IPS-18a (cell line): ENCODE measurements at regions not wholly inside any gene's neighbourhood (a gene's known extent, or its start where the extent isn't known, plus 50 kb on each side); places are given as distances from the start of the nearest gene placed in this dataset.

Source experiments
- H3K27ac ChIP-seq: one replicate; pipeline ENCODE4 v1.5.1; 2013; ENCODE audit warnings: low read length
- H3K27me3 ChIP-seq: one replicate; pipeline ENCODE4 v1.6.1; 2013; ENCODE audit warnings: mild to moderate bottlenecking, low read length; ENCODE audit not compliant: control insufficient read depth, insufficient read depth
- H3K36me3 ChIP-seq: one replicate; pipeline ENCODE4 v1.6.1; 2013; ENCODE audit warnings: low read depth, low read length; ENCODE audit not compliant: control insufficient read depth
- H3K4me1 ChIP-seq: one replicate; pipeline ENCODE4 v1.6.1; 2013; ENCODE audit warnings: low read depth, low read length; ENCODE audit not compliant: control insufficient read depth
- H3K4me3 ChIP-seq: one replicate; pipeline ENCODE4 v1.5.1; 2013; ENCODE audit warnings: low read length
- H3K9ac ChIP-seq: one replicate; pipeline ENCODE4 v1.6.1; 2013; ENCODE audit warnings: mild to moderate bottlenecking, low read length, moderate library complexity
- H3K9me3 ChIP-seq: one replicate; pipeline ENCODE4 v1.6.1; 2013; ENCODE audit warnings: low read depth, low read length; ENCODE audit not compliant: control insufficient read depth

- Histone ChIP-seq H3K27me3 (no peaks in the 10 kb centered on the region), H3K27ac (no peak overlapping the region)
Measured at GRCh38 chr19:29118389-29118788, 94.6 kb downstream of the UQCRFS1 start.

GRCh38 chr19:29117926-29118325, 95.0 kb downstream of the UQCRFS1 start:
- no peaks in the 10 kb centered on the region for H3K4me1 ChIP-seq
- H3K36me3 ChIP-seq: no peaks in the 10 kb centered on the region
- no peaks in the 10 kb centered on the region for H3K27me3 ChIP-seq
- H3K27ac ChIP-seq: no peak overlapping the region
- no peaks in the 10 kb centered on the region for H3K9me3 ChIP-seq
- no peak overlapping the region for H3K4me3 ChIP-seq
- H3K9ac ChIP-seq: no peak overlapping the region

More at GRCh38 chr19:29118389-29118788, 94.6 kb downstream of the UQCRFS1 start:
- no peak overlapping the region for H3K9ac ChIP-seq
- H3K4me1 ChIP-seq: no peaks in the 10 kb centered on the region
- H3K9me3 ChIP-seq: no peaks in the 10 kb centered on the region
- no peaks in the 10 kb centered on the region for H3K36me3 ChIP-seq
- no peak overlapping the region for H3K4me3 ChIP-seq

GRCh38 chr19:29115181-29115580, 97.8 kb downstream of the UQCRFS1 start:
- Histone ChIP-seq H3K27me3 (no peaks in the 10 kb centered on the region), H3K4me3 (no peak overlapping the region), H3K36me3 (no peaks in the 10 kb centered on the region), H3K9ac (no peak overlapping the region), H3K9me3 (no peaks in the 10 kb centered on the region), H3K27ac (no peak overlapping the region), H3K4me1 (no peaks in the 10 kb centered on the region)

GRCh38 chr19:29113838-29114237, 99.1 kb downstream of the UQCRFS1 start:
- Histone ChIP-seq H3K27ac (no peak overlapping the region), H3K9ac (no peak overlapping the region), H3K4me3 (no peak overlapping the region), H3K36me3 (no peaks in the 10 kb centered on the region), H3K27me3 (no peaks in the 10 kb centered on the region), H3K4me1 (no peaks in the 10 kb centered on the region), H3K9me3 (no peaks in the 10 kb centered on the region)

GRCh38 chr19:29111576-29111975, 101.4 kb downstream of the UQCRFS1 start:
- Histone ChIP-seq H3K9ac (no peak overlapping the region), H3K9me3 (no peaks in the 10 kb centered on the region), H3K36me3 (no peaks in the 10 kb centered on the region), H3K4me3 (no peak overlapping the region), H3K27ac (no peak overlapping the region), H3K4me1 (no peaks in the 10 kb centered on the region), H3K27me3 (no peaks in the 10 kb centered on the region)

- no peaks in the 10 kb centered on the region for H3K36me3 ChIP-seq
- no peaks in the 10 kb centered on the region for H3K9me3 ChIP-seq
- H3K9ac ChIP-seq: no peak overlapping the region
- no peak overlapping the region for H3K27ac ChIP-seq
- H3K4me3 ChIP-seq: no peak overlapping the region
- no peaks in the 10 kb centered on the region for H3K27me3 ChIP-seq
- no peaks in the 10 kb centered on the region for H3K4me1 ChIP-seq
Measured at GRCh38 chr19:29107831-29108230, 105.1 kb downstream of the UQCRFS1 start.

- Histone ChIP-seq H3K9me3 (no peaks in the 10 kb centered on the region), H3K27me3 (no peaks in the 10 kb centered on the region), H3K36me3 (no peaks in the 10 kb centered on the region), H3K4me3 (no peak overlapping the region), H3K27ac (no peak overlapping the region), H3K9ac (no peak overlapping the region), H3K4me1 (no peaks in the 10 kb centered on the region)
Measured at GRCh38 chr19:29106346-29106885, 106.5 kb downstream of the UQCRFS1 start.

- Histone ChIP-seq H3K27ac (no peak overlapping the region), H3K4me1 (no peaks in the 10 kb centered on the region), H3K36me3 (no peaks in the 10 kb centered on the region), H3K27me3 (no peaks in the 10 kb centered on the region), H3K9ac (no peak overlapping the region), H3K9me3 (no peaks in the 10 kb centered on the region), H3K4me3 (no peak overlapping the region)
Measured at GRCh38 chr19:29105629-29106292, 107.2 kb downstream of the UQCRFS1 start.

- Histone ChIP-seq H3K27me3 (no peaks in the 10 kb centered on the region), H3K36me3 (no peaks in the 10 kb centered on the region), H3K27ac (no peak overlapping the region), H3K9me3 (no peaks in the 10 kb centered on the region), H3K4me1 (no peaks in the 10 kb centered on the region), H3K9ac (no peak overlapping the region), H3K4me3 (no peak overlapping the region)
Measured at GRCh38 chr19:29104605-29105241, 108.2 kb downstream of the UQCRFS1 start.

GRCh38 chr19:29098863-29099481, 114.0 kb downstream of the UQCRFS1 start:
- H3K9ac ChIP-seq: no peak overlapping the region
- H3K27me3 ChIP-seq: no peaks in the 10 kb centered on the region
- H3K4me3 ChIP-seq: no peak overlapping the region
- no peaks in the 10 kb centered on the region for H3K9me3 ChIP-seq
- no peak overlapping the region for H3K27ac ChIP-seq
- no peaks in the 10 kb centered on the region for H3K36me3 ChIP-seq
- H3K4me1 ChIP-seq: peaks cover 7% of the 10 kb centered on the region

GRCh38 chr19:29098091-29098490, 114.9 kb downstream of the UQCRFS1 start:
- Histone ChIP-seq H3K36me3 (no peaks in the 10 kb centered on the region), H3K9ac (no peak overlapping the region), H3K4me3 (no peak overlapping the region), H3K27ac (no peak overlapping the region), H3K27me3 (no peaks in the 10 kb centered on the region), H3K4me1 (peaks cover 7% of the 10 kb centered on the region), H3K9me3 (no peaks in the 10 kb centered on the region)
